Hepatocyte (in vitro differentiated cells): ENCODE measurements at regions not wholly inside any gene's neighbourhood (a gene's known extent, or its start where the extent isn't known, plus 50 kb on each side); places are given as distances from the start of the nearest gene placed in this dataset.

Source experiments
- EZH2 ChIP-seq: fragments of 200-600 bp; sonication (generic); IDR thresholded peaks from 2 replicates; pipeline ENCODE4 v1.6.1; 2016; ENCODE audit warnings: antibody characterized with exemption, mild to moderate bottlenecking, borderline replicate concordance
- EZH2phosphoT487 ChIP-seq: fragments of 200-600 bp; sonication (generic); IDR thresholded peaks from one replicate; pipeline ENCODE4 v1.6.1; 2018; ENCODE audit warnings: antibody characterized with exemption, mild to moderate bottlenecking, low read depth, moderate library complexity; ENCODE audit not compliant: unreplicated experiment, severe bottlenecking
- TF ChIP-seq, protein P1 (sequence below): fragments of 200-600 bp; sonication (generic); IDR thresholded peaks from 2 replicates; pipeline ENCODE4 v1.5.1; 2016; ENCODE audit warnings: antibody characterized with exemption, mild to moderate bottlenecking; ENCODE audit not compliant: poor library complexity

DNA sequence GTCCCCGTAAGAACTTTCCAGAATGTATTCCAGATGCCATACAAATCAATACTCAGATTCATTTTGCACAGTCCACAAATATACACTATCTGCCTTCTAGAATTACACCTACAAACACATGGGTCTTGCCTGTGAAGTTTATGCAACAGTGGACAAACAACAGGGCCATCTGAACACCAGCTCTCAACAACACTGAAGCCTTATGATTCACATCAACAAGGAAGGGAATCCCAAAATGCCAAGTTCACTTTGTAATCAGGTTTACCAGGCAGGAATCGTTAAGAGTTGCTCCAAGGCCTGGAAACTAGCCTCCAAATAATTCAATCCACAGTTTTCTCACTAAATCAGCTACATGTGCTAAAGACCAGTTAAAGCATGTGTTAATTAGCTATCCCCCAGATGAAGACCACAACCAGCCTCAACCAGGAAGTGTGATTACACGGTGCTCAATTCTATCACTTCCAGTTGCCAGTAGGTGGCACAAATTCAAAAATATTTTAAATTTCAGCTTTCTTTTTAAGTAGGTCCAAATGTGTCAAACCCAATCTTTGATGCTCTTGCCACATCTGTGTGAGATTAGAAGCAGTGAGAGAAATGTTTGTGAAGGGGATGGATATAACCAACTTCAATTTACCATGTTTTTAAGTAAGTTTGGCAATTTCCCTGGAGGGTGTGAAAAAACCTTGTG, 139.1 kb upstream of the BDNF start:
- TF ChIP-seq, protein P1, sequence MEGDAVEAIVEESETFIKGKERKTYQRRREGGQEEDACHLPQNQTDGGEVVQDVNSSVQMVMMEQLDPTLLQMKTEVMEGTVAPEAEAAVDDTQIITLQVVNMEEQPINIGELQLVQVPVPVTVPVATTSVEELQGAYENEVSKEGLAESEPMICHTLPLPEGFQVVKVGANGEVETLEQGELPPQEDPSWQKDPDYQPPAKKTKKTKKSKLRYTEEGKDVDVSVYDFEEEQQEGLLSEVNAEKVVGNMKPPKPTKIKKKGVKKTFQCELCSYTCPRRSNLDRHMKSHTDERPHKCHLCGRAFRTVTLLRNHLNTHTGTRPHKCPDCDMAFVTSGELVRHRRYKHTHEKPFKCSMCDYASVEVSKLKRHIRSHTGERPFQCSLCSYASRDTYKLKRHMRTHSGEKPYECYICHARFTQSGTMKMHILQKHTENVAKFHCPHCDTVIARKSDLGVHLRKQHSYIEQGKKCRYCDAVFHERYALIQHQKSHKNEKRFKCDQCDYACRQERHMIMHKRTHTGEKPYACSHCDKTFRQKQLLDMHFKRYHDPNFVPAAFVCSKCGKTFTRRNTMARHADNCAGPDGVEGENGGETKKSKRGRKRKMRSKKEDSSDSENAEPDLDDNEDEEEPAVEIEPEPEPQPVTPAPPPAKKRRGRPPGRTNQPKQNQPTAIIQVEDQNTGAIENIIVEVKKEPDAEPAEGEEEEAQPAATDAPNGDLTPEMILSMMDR, result peak; percentile 42
- TF ChIP-seq EZH2 (no peak), EZH2phosphoT487 (no peak)
